Smooth muscle cell of the brain vasculature (primary cell): ENCODE measurements at regions not wholly inside any gene's neighbourhood (a gene's known extent, or its start where the extent isn't known, plus 50 kb on each side); places are given as distances from the start of the nearest gene placed in this dataset.
"Not testable (repeated sequence)": the region's sequence is repeated elsewhere in the genome, so short reads cannot be mapped to it uniquely, and the experiment has no call there.

Experiments
- DNase-seq: peaks from one replicate; pipeline ENCODE4 v3.0.0-alpha.2; 2012; ENCODE audit warnings: low read depth, low spot score

- no peak for DNase-seq
These were observed 68.9 kb upstream of the ANKRD55 start for GRCh38 chr5:56302027-56302426.

GRCh38 chr5:56301069-56301468 lies 67.9 kb upstream of the ANKRD55 start:
- no peak for DNase-seq

- no peak for DNase-seq
These were observed 66.1 kb upstream of the ANKRD55 start for GRCh38 chr5:56299212-56299611.

- no peak for DNase-seq
These were observed 65.4 kb upstream of the ANKRD55 start for GRCh38 chr5:56298336-56299090.

- no peak for DNase-seq
These were observed 64.7 kb upstream of the ANKRD55 start for GRCh38 chr5:56297851-56298250.

GRCh38 chr5:56295311-56295710 lies 62.2 kb upstream of the ANKRD55 start:
- not testable (repeated sequence) for DNase-seq

- DNase-seq = no peak
These were observed 61.2 kb upstream of the ANKRD55 start for GRCh38 chr5:56294354-56294753.

- not testable (repeated sequence) for DNase-seq
These were observed 59.7 kb upstream of the ANKRD55 start for GRCh38 chr5:56292874-56293273.

GRCh38 chr5:56291661-56292374 lies 58.7 kb upstream of the ANKRD55 start:
- no peak for DNase-seq

- DNase-seq = no peak
These were observed 58.0 kb upstream of the ANKRD55 start for GRCh38 chr5:56291079-56291643.

- no peak for DNase-seq
These were observed 57.4 kb upstream of the ANKRD55 start for GRCh38 chr5:56290378-56291078.

- DNase-seq = no peak
These were observed 56.5 kb upstream of the ANKRD55 start for GRCh38 chr5:56289602-56289987.

- DNase-seq = no peak
These were observed 55.9 kb upstream of the ANKRD55 start for GRCh38 chr5:56288873-56289601.

- DNase-seq = no peak
These were observed 53.1 kb upstream of the ANKRD55 start for GRCh38 chr5:56286015-56286884.

- DNase-seq = no peak
These were observed 49.8 kb upstream of the ANKRD55 start for GRCh38 chr5:56282951-56283350.
